ENCODE measurements at regions not wholly inside any gene's neighbourhood (a gene's known extent, or its start where the extent isn't known, plus 50 kb on each side); places are given as distances from the start of the nearest gene placed in this dataset.

DNA sequence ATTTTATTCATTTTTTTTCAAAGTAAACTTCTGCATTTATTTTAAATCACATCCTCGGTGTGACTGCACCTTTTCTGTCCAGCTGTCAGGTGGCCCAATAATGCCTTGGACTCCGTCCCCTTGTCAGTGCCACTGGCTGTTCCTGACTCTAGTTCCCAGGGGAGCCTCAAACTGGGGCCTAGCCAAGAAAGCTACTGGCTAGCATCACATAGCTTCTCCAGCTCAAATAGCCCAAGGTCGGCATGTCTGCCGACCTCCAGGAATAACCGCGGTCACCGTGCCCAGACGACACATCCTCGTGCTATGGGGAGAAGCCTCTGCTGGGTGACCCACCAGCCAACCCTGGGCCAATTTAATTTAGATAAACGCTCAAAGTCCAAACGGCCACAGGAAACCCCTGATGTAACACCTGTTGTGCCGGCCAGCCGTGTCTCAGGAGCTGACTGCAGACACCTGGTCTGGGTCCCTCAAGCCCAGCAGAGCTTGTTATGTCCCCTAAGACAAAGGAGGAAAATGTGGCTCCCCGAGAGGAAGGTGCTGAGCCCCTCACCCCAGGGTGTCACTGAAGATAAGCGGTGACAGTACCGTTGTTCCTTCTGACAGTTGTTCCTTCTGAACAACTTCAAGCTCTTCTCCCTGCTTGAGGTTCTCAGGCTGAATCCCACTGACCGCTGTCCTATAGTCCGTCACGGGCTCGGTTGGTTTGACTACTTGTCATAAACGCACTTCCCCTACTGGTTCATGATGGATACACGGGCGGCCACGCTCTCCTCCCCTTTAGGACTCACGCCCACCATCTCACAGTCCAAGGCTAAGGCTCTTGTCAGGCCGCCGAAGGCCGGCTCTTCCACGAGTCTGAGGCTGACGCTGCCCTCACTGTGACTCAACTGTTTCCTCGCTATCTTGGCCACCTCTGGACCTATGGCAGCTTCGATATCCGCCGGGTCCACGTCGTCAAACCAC is 126.2 kb downstream of the KLF13 start:
- TF ChIP-seq ATF3 (IDR thresholded peaks at IDR 0.05; ENCODE audit: borderline replicate concordance, extremely low read depth, low read depth, low read length), result no peak
- no peak for TF ChIP-seq EP300 (IDR thresholded peaks at IDR 0.05; ENCODE audit: borderline replicate concordance in 1 of 2, control insufficient read depth in 1 of 2, low read depth in 2 of 2, low read length in 2 of 2)
- TF ChIP-seq, protein P1, sequence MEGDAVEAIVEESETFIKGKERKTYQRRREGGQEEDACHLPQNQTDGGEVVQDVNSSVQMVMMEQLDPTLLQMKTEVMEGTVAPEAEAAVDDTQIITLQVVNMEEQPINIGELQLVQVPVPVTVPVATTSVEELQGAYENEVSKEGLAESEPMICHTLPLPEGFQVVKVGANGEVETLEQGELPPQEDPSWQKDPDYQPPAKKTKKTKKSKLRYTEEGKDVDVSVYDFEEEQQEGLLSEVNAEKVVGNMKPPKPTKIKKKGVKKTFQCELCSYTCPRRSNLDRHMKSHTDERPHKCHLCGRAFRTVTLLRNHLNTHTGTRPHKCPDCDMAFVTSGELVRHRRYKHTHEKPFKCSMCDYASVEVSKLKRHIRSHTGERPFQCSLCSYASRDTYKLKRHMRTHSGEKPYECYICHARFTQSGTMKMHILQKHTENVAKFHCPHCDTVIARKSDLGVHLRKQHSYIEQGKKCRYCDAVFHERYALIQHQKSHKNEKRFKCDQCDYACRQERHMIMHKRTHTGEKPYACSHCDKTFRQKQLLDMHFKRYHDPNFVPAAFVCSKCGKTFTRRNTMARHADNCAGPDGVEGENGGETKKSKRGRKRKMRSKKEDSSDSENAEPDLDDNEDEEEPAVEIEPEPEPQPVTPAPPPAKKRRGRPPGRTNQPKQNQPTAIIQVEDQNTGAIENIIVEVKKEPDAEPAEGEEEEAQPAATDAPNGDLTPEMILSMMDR (IDR thresholded peaks at IDR 0.05 in 2 of 3, conservative IDR thresholded peaks at IDR 0.05 in 1 of 3; ENCODE audit: control insufficient read depth in 2 of 3, extremely low read depth in 1 of 3, insufficient read depth in 1 of 3, low read depth in 3 of 3, low read length in 3 of 3), result no peak
- no peak for TF ChIP-seq MXI1 (IDR thresholded peaks at IDR 0.05; ENCODE audit: low read depth, low read length)
- no peak for TF ChIP-seq BCL11A (IDR thresholded peaks at IDR 0.05; ENCODE audit: low read depth, low read length)
- TF ChIP-seq JUND (IDR thresholded peaks at IDR 0.05; ENCODE audit: low read depth, low read length), result no peak
- TF ChIP-seq TAF1 (IDR thresholded peaks at IDR 0.05; ENCODE audit: borderline replicate concordance, low read depth, low read length), result no peak
- TF ChIP-seq, protein P2, sequence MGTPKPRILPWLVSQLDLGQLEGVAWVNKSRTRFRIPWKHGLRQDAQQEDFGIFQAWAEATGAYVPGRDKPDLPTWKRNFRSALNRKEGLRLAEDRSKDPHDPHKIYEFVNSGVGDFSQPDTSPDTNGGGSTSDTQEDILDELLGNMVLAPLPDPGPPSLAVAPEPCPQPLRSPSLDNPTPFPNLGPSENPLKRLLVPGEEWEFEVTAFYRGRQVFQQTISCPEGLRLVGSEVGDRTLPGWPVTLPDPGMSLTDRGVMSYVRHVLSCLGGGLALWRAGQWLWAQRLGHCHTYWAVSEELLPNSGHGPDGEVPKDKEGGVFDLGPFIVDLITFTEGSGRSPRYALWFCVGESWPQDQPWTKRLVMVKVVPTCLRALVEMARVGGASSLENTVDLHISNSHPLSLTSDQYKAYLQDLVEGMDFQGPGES (IDR thresholded peaks at IDR 0.05), result no peak
- TF ChIP-seq, protein P3, sequence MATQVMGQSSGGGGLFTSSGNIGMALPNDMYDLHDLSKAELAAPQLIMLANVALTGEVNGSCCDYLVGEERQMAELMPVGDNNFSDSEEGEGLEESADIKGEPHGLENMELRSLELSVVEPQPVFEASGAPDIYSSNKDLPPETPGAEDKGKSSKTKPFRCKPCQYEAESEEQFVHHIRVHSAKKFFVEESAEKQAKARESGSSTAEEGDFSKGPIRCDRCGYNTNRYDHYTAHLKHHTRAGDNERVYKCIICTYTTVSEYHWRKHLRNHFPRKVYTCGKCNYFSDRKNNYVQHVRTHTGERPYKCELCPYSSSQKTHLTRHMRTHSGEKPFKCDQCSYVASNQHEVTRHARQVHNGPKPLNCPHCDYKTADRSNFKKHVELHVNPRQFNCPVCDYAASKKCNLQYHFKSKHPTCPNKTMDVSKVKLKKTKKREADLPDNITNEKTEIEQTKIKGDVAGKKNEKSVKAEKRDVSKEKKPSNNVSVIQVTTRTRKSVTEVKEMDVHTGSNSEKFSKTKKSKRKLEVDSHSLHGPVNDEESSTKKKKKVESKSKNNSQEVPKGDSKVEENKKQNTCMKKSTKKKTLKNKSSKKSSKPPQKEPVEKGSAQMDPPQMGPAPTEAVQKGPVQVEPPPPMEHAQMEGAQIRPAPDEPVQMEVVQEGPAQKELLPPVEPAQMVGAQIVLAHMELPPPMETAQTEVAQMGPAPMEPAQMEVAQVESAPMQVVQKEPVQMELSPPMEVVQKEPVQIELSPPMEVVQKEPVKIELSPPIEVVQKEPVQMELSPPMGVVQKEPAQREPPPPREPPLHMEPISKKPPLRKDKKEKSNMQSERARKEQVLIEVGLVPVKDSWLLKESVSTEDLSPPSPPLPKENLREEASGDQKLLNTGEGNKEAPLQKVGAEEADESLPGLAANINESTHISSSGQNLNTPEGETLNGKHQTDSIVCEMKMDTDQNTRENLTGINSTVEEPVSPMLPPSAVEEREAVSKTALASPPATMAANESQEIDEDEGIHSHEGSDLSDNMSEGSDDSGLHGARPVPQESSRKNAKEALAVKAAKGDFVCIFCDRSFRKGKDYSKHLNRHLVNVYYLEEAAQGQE (IDR thresholded peaks at IDR 0.05; ENCODE audit: low read depth, low read length), result no peak
- no peak for TF ChIP-seq NR2F1 (conservative IDR thresholded peaks at IDR 0.05)
- TF ChIP-seq YY1 (IDR thresholded peaks at IDR 0.05; ENCODE audit: low read depth, low read length), result no peak
- TF ChIP-seq POLR2A (IDR thresholded peaks at IDR 0.05; ENCODE audit: low read depth, low read length), result no peak
- TF ChIP-seq CHD4 (IDR thresholded peaks at IDR 0.05), result no peak
- TF ChIP-seq ATF2 (IDR thresholded peaks at IDR 0.05; ENCODE audit: low read length), result no peak

Data from GM12878 (cell line).